H1 (cell line): ENCODE measurements at regions not wholly inside any gene's neighbourhood (a gene's known extent, or its start where the extent isn't known, plus 50 kb on each side); places are given as distances from the start of the nearest gene placed in this dataset.

Experiments
- CTCF ChIA-PET: fragments of 300-600 bp; sonication (Branson Sonifier 250); formaldehyde crosslinking; loops from one replicate; lab custom pipeline; 2021; ENCODE audit not compliant: partially characterized antibody; lab: Charles Lee
- POLR2A ChIA-PET: fragments of 300-600 bp; sonication (Branson Sonifier 250); formaldehyde crosslinking; loops from one replicate; lab custom pipeline; 2021; ENCODE audit warnings: inconsistent platforms; ENCODE audit not compliant: partially characterized antibody; lab: Charles Lee
- DNase-seq, 2 experiments: peaks; one replicate each; pipeline versions ENCODE4 v3.0.0 to v3.0.0-alpha.2; 2010 to 2022; ENCODE audit warnings: low spot score in 2 of 2, low read depth in 1 of 2, mixed read lengths in 1 of 2
- FAIRE-seq: peaks from 2 replicates; lab custom pipeline; 2011; peaks lifted over from hg19 to GRCh38; lab: Jason Lieb, UNC
- H2AFZ ChIP-seq: 2 replicates; pipeline ENCODE4 v1.8.1; 2012; ENCODE audit warnings: low read length, inconsistent platforms
- H2AK5ac ChIP-seq: 2 replicates; pipeline ENCODE4 v1.6.1; 2013; ENCODE audit warnings: low read depth, low read length
- H2BK120ac ChIP-seq: replicated peaks from 2 replicates; pipeline ENCODE3; 2013; ENCODE audit warnings: low read depth, low read length, inconsistent platforms
- H2BK12ac ChIP-seq: 2 replicates; pipeline ENCODE4 v1.6.1; 2013; ENCODE audit warnings: low read depth, low read length
- H2BK15ac ChIP-seq: 2 replicates; pipeline ENCODE4 v1.6.1; 2013; ENCODE audit warnings: low read length
- H2BK20ac ChIP-seq: 2 replicates; pipeline ENCODE4 v1.6.1; 2013; ENCODE audit warnings: low read length
- H2BK5ac ChIP-seq: 2 replicates; pipeline ENCODE4 v1.6.1; 2013; ENCODE audit warnings: low read depth, low read length
- H3K14ac ChIP-seq: 2 replicates; pipeline ENCODE4 v1.6.1; 2013; ENCODE audit warnings: inconsistent platforms; ENCODE audit not compliant: insufficient read length
- H3K18ac ChIP-seq: 2 replicates; pipeline ENCODE4 v1.6.1; 2013; ENCODE audit warnings: low read length; ENCODE audit errors: extremely low read depth
- H3K23ac ChIP-seq: 2 replicates; pipeline ENCODE4 v1.6.1; 2013; ENCODE audit warnings: inconsistent platforms; ENCODE audit not compliant: insufficient read length
- H3K23me2 ChIP-seq: 2 replicates; pipeline ENCODE4 v1.6.1; 2013; ENCODE audit warnings: low read depth, low read length
- H3K27ac ChIP-seq: 2 replicates; pipeline ENCODE4 v1.6.1; 2011; ENCODE audit warnings: low read depth, low read length, inconsistent platforms
- H3K27me3 ChIP-seq, 4 experiments: replicated peaks in 1 of 4; 1 replicate in 1 of 4; 2 replicates in 3 of 4; pipeline versions ENCODE4 v1.6.1 to v1.8.1; 2011 to 2013; ENCODE audit warnings: low read length in 3 of 4, mild to moderate bottlenecking in 3 of 4, inconsistent platforms in 2 of 4, mixed read lengths in 2 of 4, moderate library complexity in 1 of 4; ENCODE audit not compliant: control insufficient read depth in 3 of 4, insufficient read depth in 3 of 4; ENCODE audit errors: extremely low read depth in 1 of 4
- H3K36me3 ChIP-seq, 4 experiments: 2 replicates each; pipeline versions ENCODE4 v1.6.1 to v1.8.1; 2011 to 2013; ENCODE audit warnings: mild to moderate bottlenecking in 4 of 4, low read length in 3 of 4, moderate library complexity in 2 of 4, control low read depth in 1 of 4, inconsistent platforms in 1 of 4; ENCODE audit not compliant: insufficient read depth in 4 of 4, control insufficient read depth in 2 of 4
- H3K4ac ChIP-seq: replicated peaks from 2 replicates; pipeline ENCODE3; 2013; ENCODE audit warnings: low read length, low read depth, mixed read lengths, inconsistent platforms; ENCODE audit not compliant: insufficient read length
- H3K4me1 ChIP-seq, 4 experiments: replicated peaks in 1 of 4; 1 replicate in 1 of 4; 2 replicates in 3 of 4; pipeline versions ENCODE4 v1.6.1 to v1.8.1; 2011 to 2013; ENCODE audit warnings: low read length in 3 of 4, inconsistent platforms in 2 of 4, mixed read lengths in 1 of 4; ENCODE audit not compliant: insufficient read depth in 4 of 4, control insufficient read depth in 3 of 4
- H3K4me2 ChIP-seq, 2 experiments: 2 replicates each; pipeline versions ENCODE4 v1.6.1 to v1.8.1; 2011 to 2013; ENCODE audit warnings: low read depth in 2 of 2, low read length in 2 of 2, control low read depth in 1 of 2, inconsistent platforms in 1 of 2, mild to moderate bottlenecking in 1 of 2; ENCODE audit not compliant: insufficient read depth in 1 of 2
- H3K4me3 ChIP-seq, 4 experiments: fragments of 200-600, 300-600 bp in 1 of 4; sonication (generic), shearing (Covaris generic), sonication (Bioruptor Twin) in 1 of 4; 2 replicates each; pipeline versions ENCODE4 v1.5.1 to v1.8.1; 2011 to 2016; ENCODE audit warnings: low read length in 4 of 4, low read depth in 3 of 4, control low read depth in 2 of 4, inconsistent platforms in 2 of 4, mild to moderate bottlenecking in 2 of 4, mixed read lengths in 1 of 4, moderate library complexity in 1 of 4; ENCODE audit not compliant: insufficient read depth in 2 of 4; ENCODE audit errors: extremely low read depth in 1 of 4
- H3K56ac ChIP-seq: replicated peaks from 2 replicates; pipeline ENCODE3; 2013; ENCODE audit warnings: low read depth, mild to moderate bottlenecking, mixed read lengths, low read length, inconsistent platforms; ENCODE audit not compliant: insufficient read length
- H3K79me1 ChIP-seq: 2 replicates; pipeline ENCODE4 v1.6.1; 2013; ENCODE audit warnings: low read depth, low read length, control low read depth
- H3K79me2 ChIP-seq, 2 experiments: 2 replicates each; pipeline versions ENCODE4 v1.6.1 to v1.8.1; 2012 to 2013; ENCODE audit warnings: low read length in 2 of 2, mild to moderate bottlenecking in 2 of 2, inconsistent platforms in 1 of 2; ENCODE audit not compliant: insufficient read depth in 2 of 2, control insufficient read depth in 1 of 2
- H3K9ac ChIP-seq, 4 experiments: replicated peaks in 1 of 4; 1 replicate in 1 of 4; 2 replicates in 3 of 4; pipeline versions ENCODE4 v1.6.1 to v1.8.1; 2011 to 2013; ENCODE audit warnings: low read depth in 3 of 4, low read length in 3 of 4, control low read depth in 2 of 4, mild to moderate bottlenecking in 2 of 4, moderate library complexity in 2 of 4, inconsistent platforms in 1 of 4; ENCODE audit errors: extremely low read depth in 1 of 4
- H3K9me3 ChIP-seq, 2 experiments: 2 replicates each; pipeline versions ENCODE4 v1.6.1 to v1.8.1; 2012 to 2013; ENCODE audit warnings: mild to moderate bottlenecking in 2 of 2, moderate library complexity in 2 of 2, control low read depth in 1 of 2, inconsistent platforms in 1 of 2, low read depth in 1 of 2, low read length in 1 of 2, mixed read lengths in 1 of 2; ENCODE audit not compliant: insufficient read depth in 2 of 2
- H4K20me1 ChIP-seq, 2 experiments: replicated peaks in 1 of 2; 2 replicates each; pipeline versions ENCODE3 to v1.8.1; 2011 to 2013; ENCODE audit warnings: inconsistent platforms in 2 of 2, low read length in 2 of 2, mild to moderate bottlenecking in 1 of 2; ENCODE audit not compliant: insufficient read depth in 2 of 2, control insufficient read depth in 1 of 2
- H4K5ac ChIP-seq: 2 replicates; pipeline ENCODE4 v1.6.1; 2013; ENCODE audit warnings: low read length, low read depth, mixed read lengths, inconsistent platforms; ENCODE audit not compliant: insufficient read length
- H4K8ac ChIP-seq: 2 replicates; pipeline ENCODE4 v1.8.0; 2013; ENCODE audit warnings: mild to moderate bottlenecking, moderate library complexity, low read length, inconsistent platforms; ENCODE audit not compliant: insufficient read depth; ENCODE audit errors: extremely low read depth
- H4K91ac ChIP-seq: replicated peaks from 2 replicates; pipeline ENCODE3; 2013; ENCODE audit warnings: low read length, mixed read lengths, inconsistent platforms; ENCODE audit not compliant: insufficient read length
- E2F6 ChIP-seq: IDR thresholded peaks from 2 replicates; pipeline ENCODE4 v1.6.1; 2012; ENCODE audit warnings: inconsistent platforms
- MAX ChIP-seq: IDR thresholded peaks from 2 replicates; pipeline ENCODE4 v1.6.1; 2012; ENCODE audit warnings: inconsistent platforms
- NANOG ChIP-seq: IDR thresholded peaks from 2 replicates; pipeline ENCODE4 v1.6.1; 2011; ENCODE audit warnings: low read length, low read depth, mild to moderate bottlenecking, inconsistent platforms; ENCODE audit not compliant: insufficient read depth, poor library complexity, severe bottlenecking
- WGBS, 2 experiments: shearing (Covaris generic) in 1 of 2; methylation state at CpG; one replicate each; pipeline versions ENCODE4 v1.1.6 to v1.1.7; 2013 to 2015; ENCODE audit warnings: low lambda C conversion rate in 2 of 2, mixed read lengths in 2 of 2, inconsistent platforms in 1 of 2, low coverage in 1 of 2, missing lambda C conversion rate in 1 of 2; ENCODE audit not compliant: insufficient replicate concordance in 2 of 2, insufficient coverage in 1 of 2, insufficient read length in 1 of 2; ENCODE audit errors: extremely low coverage in 1 of 2, missing lambda C conversion rate in 1 of 2; 5-methylcytosine and 5-hydroxymethylcytosine counted together

DNA sequence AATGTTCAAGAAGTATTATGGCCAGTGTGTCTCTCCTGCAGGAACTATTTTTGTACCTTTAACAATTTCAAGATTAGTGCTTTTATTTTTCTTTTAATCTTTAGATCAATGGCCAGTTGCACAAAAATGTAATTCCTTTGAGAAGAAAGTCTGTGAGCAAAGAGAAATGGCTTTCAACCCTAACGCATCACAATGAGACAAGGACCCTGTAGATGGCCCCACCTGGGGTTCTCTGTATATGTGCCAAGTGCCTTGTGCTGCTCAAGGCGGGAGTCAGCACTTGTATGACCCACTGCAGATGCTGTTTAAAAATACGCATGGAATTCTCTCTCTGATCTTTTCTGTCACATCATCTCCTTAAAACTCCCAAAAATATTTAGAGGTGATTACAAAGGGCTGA is 453.4 kb downstream of the OCA2 start:
- Histone ChIP-seq H3K14ac (no peak overlapping the region), H3K18ac (no peak overlapping the region)
- CTCF ChIA-PET = interaction anchor here (0.7 kb wide), 1 partner anchor 36 kb away, joined by 3 read pairs; no protein-coding TSS in a partner anchor

More for the DNA sequence above, 453.4 kb downstream of the OCA2 start:
- no peak overlapping the region for H3K9ac ChIP-seq
- H3K23me2 ChIP-seq = no peaks in the 10 kb centered on the region
- H3K27ac ChIP-seq = no peak overlapping the region
- TF ChIP-seq NANOG (peak; percentile 89), E2F6 (0 out of 2 replicates have a peak, but pooled peaks have one; percentile 12), MAX (no peak)
- H3K9me3 ChIP-seq = no peaks in the 10 kb centered on the region
- H2BK120ac ChIP-seq = no peak overlapping the region
- no peaks in the 10 kb centered on the region; a peak in 1 of 8 replicates for H3K36me3 ChIP-seq
- WGBS, 2 experiments = 72% methylated on average over 3 of the region's 3 CpGs; no CpG with 5 or more reads in 1 of the 2 experiments
- no peak overlapping the region for H3K4me3 ChIP-seq
- no peak overlapping the region for H3K4ac ChIP-seq
- H3K27me3 ChIP-seq = no peaks in the 10 kb centered on the region
- H2BK15ac ChIP-seq = no peak overlapping the region
- no peaks in the 10 kb centered on the region for H3K79me1 ChIP-seq
- H3K4me2 ChIP-seq = no peak overlapping the region
- H3K4me1 ChIP-seq = no peaks in the 10 kb centered on the region; a peak in 1 of 7 replicates
- no peak overlapping the region for H2BK20ac ChIP-seq
- H4K5ac ChIP-seq = no peak overlapping the region
- H4K8ac ChIP-seq = no peak overlapping the region
- no peak overlapping the region for H2BK5ac ChIP-seq
- H3K79me2 ChIP-seq = no peaks in the 10 kb centered on the region
- no peak overlapping the region for H4K91ac ChIP-seq
- no peak for FAIRE-seq
- H2AK5ac ChIP-seq = no peak overlapping the region
- POLR2A ChIA-PET = no interaction called here
- H3K56ac ChIP-seq = no peak overlapping the region
- H3K23ac ChIP-seq = no peak overlapping the region
- no peak for DNase-seq
- no peak overlapping the region for H2BK12ac ChIP-seq
- H2AFZ ChIP-seq = no peak overlapping the region
- H4K20me1 ChIP-seq = no peaks in the 10 kb centered on the region
